Nephron (organoid): ENCODE measurements at regions not wholly inside any gene's neighbourhood (a gene's known extent, or its start where the extent isn't known, plus 50 kb on each side); places are given as distances from the start of the nearest gene placed in this dataset.

ENCODE experiments used
- H3K27ac Mint-ChIP-seq, 3 experiments: 2 replicates each; pipeline ENCODE4 v1.8.0; 2020; ENCODE audit warnings: mixed read lengths in 3 of 3, mild to moderate bottlenecking in 2 of 3, moderate library complexity in 1 of 3
- H3K27me3 Mint-ChIP-seq: 2 replicates; pipeline ENCODE4 v1.8.0; 2021; ENCODE audit warnings: low read depth, mild to moderate bottlenecking, moderate library complexity, mixed read lengths
- H3K36me3 Mint-ChIP-seq: 2 replicates; pipeline ENCODE4 v1.8.0; 2020; ENCODE audit warnings: low read depth, mixed read lengths
- H3K4me1 Mint-ChIP-seq: 2 replicates; pipeline ENCODE4 v1.8.0; 2020; ENCODE audit warnings: mixed read lengths
- H3K4me3 Mint-ChIP-seq, 3 experiments: 2 replicates each; pipeline ENCODE4 v1.8.0; 2020; ENCODE audit warnings: mild to moderate bottlenecking in 3 of 3, mixed read lengths in 3 of 3, moderate library complexity in 2 of 3
- H3K9me3 Mint-ChIP-seq: 2 replicates; pipeline ENCODE4 v1.8.0; 2020; ENCODE audit warnings: mixed read lengths
- TF ChIP-seq, protein P1 (sequence below), 3 experiments: fragments of 200-600 bp; sonication (generic); IDR thresholded peaks; one replicate each; pipeline ENCODE4 v1.5.0; 2021; ENCODE audit warnings: antibody characterized with exemption in 3 of 3; ENCODE audit not compliant: unreplicated experiment in 3 of 3

DNA sequence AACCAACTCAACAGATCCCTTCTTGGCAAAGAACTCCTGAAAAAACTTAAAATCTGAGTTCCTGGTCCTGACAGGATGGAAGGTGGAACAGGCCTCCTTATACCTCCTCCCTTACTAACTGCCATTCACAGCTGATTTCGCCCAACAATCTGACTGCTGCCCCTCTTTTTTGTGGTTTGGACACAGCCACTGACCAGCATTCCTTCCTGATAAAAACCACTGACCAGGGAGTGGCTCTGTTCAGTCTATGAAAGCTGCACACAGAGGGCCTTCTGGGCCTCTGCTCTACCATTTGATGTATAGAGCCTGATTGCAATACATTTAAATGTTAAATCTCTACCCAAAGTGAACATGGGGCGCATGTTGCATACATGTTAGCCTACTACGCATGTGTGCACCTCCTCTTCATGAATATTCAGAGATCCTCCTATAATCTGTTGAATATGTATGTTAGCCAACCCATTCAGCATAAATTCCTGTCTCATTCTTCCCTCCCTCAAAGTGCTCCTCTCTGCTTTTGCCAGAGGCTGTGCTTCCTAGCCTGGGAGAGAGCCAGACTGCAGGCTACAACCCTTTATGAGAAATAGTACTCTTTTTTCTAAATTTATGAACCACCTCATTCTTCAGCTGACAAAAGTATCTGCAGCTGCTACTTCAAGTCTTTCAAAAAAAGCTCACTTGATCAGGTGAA, 93.7 kb upstream of the MRPS30 start:
- no peaks in the 10 kb centered on the region for H3K36me3 Mint-ChIP-seq
- no peak overlapping the region for H3K4me3 Mint-ChIP-seq
- peak overlapping the region in 2 of 3 experiments; percentile 29 to 81 for H3K27ac Mint-ChIP-seq
- no peaks in the 10 kb centered on the region for H3K9me3 Mint-ChIP-seq
- no peaks in the 10 kb centered on the region for H3K27me3 Mint-ChIP-seq
- H3K4me1 Mint-ChIP-seq, result peaks cover 15% of the 10 kb centered on the region
- TF ChIP-seq, protein P1, sequence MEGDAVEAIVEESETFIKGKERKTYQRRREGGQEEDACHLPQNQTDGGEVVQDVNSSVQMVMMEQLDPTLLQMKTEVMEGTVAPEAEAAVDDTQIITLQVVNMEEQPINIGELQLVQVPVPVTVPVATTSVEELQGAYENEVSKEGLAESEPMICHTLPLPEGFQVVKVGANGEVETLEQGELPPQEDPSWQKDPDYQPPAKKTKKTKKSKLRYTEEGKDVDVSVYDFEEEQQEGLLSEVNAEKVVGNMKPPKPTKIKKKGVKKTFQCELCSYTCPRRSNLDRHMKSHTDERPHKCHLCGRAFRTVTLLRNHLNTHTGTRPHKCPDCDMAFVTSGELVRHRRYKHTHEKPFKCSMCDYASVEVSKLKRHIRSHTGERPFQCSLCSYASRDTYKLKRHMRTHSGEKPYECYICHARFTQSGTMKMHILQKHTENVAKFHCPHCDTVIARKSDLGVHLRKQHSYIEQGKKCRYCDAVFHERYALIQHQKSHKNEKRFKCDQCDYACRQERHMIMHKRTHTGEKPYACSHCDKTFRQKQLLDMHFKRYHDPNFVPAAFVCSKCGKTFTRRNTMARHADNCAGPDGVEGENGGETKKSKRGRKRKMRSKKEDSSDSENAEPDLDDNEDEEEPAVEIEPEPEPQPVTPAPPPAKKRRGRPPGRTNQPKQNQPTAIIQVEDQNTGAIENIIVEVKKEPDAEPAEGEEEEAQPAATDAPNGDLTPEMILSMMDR (IDR thresholded peaks at IDR 0.05; ENCODE audit: unreplicated experiment in 3 of 3), result no peak

DNA sequence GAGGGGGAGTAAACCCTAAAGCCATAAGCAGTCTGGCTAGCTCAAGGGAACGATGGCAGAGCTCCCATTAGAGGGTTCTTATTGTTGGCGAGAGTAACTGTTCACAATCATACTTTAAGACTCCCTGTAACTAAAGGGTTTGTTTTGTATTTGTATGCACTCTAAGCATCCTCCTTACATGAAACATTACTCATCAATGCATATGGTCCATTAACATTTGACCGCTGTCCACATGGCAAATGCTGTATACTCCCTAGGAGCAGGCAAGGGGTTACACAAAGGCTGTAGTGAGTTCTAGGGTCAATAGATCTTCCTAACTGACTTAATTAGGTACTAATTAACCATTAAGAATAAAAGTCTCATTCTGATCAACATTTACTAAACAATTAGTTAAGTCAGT, 95.3 kb upstream of the MRPS30 start:
- Mint-ChIP-seq H3K9me3 (no peaks in the 10 kb centered on the region), H3K4me3 (no peak overlapping the region), H3K27ac (peak overlapping the region; percentile 4 to 48 (median 47)), H3K27me3 (no peaks in the 10 kb centered on the region), H3K4me1 (peaks cover 15% of the 10 kb centered on the region), H3K36me3 (no peaks in the 10 kb centered on the region)
- TF ChIP-seq, protein P1 (IDR thresholded peaks at IDR 0.05; ENCODE audit: unreplicated experiment in 3 of 3), result no peak

DNA sequence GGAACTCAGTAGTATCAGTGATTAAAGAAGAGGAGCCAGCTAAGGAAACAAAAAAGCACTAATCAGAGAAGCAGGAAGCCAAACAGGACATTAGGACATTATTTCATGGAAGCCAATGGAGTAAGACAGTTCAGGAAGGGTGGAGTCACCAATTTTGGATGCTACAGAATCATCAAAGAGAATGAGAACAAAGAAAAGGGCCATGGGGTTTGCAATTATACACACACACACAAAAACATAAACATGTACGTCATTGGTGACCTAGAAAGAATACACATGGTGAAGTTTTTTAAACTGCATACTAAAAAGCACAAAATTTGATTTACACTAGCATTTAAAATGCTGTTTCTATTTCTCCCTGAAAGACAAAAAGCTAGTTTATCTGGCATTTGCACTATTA, 96.8 kb upstream of the MRPS30 start:
- no peaks in the 10 kb centered on the region for H3K9me3 Mint-ChIP-seq
- no peak overlapping the region for H3K4me3 Mint-ChIP-seq
- no peaks in the 10 kb centered on the region for H3K36me3 Mint-ChIP-seq
- TF ChIP-seq, protein P1 (IDR thresholded peaks at IDR 0.05; ENCODE audit: unreplicated experiment in 3 of 3), result no peak
- peaks cover 15% of the 10 kb centered on the region for H3K4me1 Mint-ChIP-seq
- no peaks in the 10 kb centered on the region for H3K27me3 Mint-ChIP-seq
- peak overlapping the region in 1 of 3 experiments; percentile 14 for H3K27ac Mint-ChIP-seq

DNA sequence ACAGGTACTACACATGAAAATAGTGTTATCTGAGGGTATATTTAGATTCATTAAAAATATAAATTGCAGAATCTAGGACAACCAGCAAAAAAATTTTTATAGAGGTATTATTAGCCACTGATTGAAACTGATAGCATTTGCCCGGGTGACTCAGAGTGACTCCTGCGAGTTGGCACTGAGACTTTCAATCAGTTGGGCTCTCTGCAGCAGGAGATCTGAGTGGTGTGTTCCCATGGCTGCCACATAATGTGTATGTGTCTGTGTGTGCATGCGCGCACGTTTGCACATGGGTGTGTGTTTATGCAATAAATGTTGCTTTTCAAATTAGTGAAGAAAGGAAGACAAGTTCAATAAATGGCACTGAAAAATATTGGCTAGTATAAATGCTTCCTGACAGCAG, 100.1 kb upstream of the MRPS30 start:
- TF ChIP-seq, protein P1 (IDR thresholded peaks at IDR 0.05; ENCODE audit: unreplicated experiment in 3 of 3), result no peak
- Mint-ChIP-seq H3K36me3 (no peaks in the 10 kb centered on the region), H3K4me1 (peaks cover 4% of the 10 kb centered on the region), H3K9me3 (no peaks in the 10 kb centered on the region), H3K4me3 (no peak overlapping the region), H3K27me3 (no peaks in the 10 kb centered on the region), H3K27ac (no peak overlapping the region)

DNA sequence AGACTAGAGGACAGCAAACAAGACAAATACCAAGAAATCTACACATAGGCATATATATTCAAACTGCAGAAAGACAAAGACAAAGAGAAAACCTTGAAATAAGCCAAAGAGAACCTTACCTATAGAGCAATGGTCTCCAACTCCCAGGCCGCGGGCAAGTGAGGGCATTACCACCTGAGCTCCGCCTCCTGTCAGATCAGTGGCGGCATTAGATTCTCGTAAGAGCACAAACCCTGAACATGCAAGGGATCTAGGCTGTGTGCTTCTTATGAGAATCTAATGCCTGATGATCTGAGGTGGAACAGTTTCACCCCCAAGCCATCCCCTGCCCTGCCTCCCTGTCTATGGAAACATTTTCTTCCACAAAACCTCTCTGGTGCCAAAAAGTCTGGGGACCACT, 101.0 kb upstream of the MRPS30 start:
- TF ChIP-seq, protein P1 (IDR thresholded peaks at IDR 0.05; ENCODE audit: unreplicated experiment in 3 of 3), result no peak
- Mint-ChIP-seq H3K4me1 (no peaks in the 10 kb centered on the region), H3K36me3 (no peaks in the 10 kb centered on the region), H3K4me3 (no peak overlapping the region), H3K27me3 (no peaks in the 10 kb centered on the region), H3K9me3 (no peaks in the 10 kb centered on the region), H3K27ac (no peak overlapping the region)

DNA sequence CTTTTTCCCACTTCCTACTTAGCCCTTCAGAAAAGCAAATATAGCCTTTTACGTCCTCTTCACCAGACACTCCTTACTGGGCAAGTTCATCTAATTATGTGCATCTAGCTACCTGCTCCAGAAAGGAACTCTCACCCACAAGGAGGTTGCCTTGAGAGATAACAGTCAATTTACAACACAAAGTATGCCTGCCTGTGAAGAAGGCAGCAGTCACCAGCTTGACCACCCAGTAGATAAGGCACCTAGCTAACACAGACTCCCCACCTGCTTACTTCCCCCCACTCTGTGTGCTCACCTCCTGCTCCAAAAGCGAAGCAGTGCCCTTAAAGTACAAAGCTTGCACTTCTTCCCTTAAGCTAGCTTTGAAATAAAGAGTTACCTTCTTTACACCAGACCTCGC, 111.7 kb upstream of the MRPS30 start:
- H3K4me1 Mint-ChIP-seq, result no peaks in the 10 kb centered on the region
- no peak overlapping the region for H3K27ac Mint-ChIP-seq
- H3K4me3 Mint-ChIP-seq, result no peak overlapping the region
- no peaks in the 10 kb centered on the region for H3K36me3 Mint-ChIP-seq
- H3K27me3 Mint-ChIP-seq, result no peaks in the 10 kb centered on the region
- TF ChIP-seq, protein P1 (IDR thresholded peaks at IDR 0.05; ENCODE audit: unreplicated experiment in 3 of 3), result no peak
- H3K9me3 Mint-ChIP-seq, result peaks cover 3% of the 10 kb centered on the region
